ENCODE measurements at regions not wholly inside any gene's neighbourhood (a gene's known extent, or its start where the extent isn't known, plus 50 kb on each side); places are given as distances from the start of the nearest gene placed in this dataset.
A peak's percentile ranks its signal among the peaks of the same experiment; 100 is the strongest.

DNA sequence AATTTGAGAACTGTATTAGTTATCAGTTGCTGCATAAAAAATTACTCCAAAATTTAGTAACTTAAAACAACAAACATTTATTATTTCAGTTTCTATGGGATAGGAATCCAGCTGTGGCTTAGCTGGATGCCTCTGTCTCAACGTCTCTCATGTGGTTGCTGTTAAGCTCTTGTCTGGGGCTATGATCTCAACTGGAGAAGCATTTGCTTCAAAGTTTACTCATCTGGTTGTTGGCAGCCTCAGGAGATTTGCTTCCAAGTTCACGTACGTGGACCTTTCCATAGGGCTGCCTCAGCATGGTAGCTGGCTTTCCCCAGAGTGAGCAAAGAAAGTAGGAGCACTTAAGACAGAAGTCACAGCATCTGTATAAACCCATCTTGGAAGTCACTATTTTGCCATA, 144.9 kb upstream of the SESN3 start:
- no peaks in the 10 kb centered on the region for H3K27me3 ChIP-seq (replicated peaks in 1 of 4; ENCODE audit: control insufficient read depth in 3 of 4, extremely low read depth in 1 of 4, insufficient read depth in 3 of 4, low read length in 3 of 4)
- no peak for FAIRE-seq
- no peak for DNase-seq (ENCODE audit: low read depth in 1 of 2, low spot score in 2 of 2)

More for the DNA sequence above, 144.9 kb upstream of the SESN3 start:
- Histone ChIP-seq H4K91ac (replicated peaks; ENCODE audit: insufficient read length, low read length) (no peak overlapping the region), H3K27ac (ENCODE audit: low read depth, low read length) (no peak overlapping the region), H3K79me1 (ENCODE audit: low read depth, low read length) (no peaks in the 10 kb centered on the region), H2BK20ac (ENCODE audit: low read length) (no peak overlapping the region), H3K36me3 (ENCODE audit: control insufficient read depth in 2 of 4, insufficient read depth in 4 of 4, low read length in 3 of 4) (no peaks in the 10 kb centered on the region), H3K18ac (ENCODE audit: extremely low read depth, low read length) (no peak overlapping the region), H3K4me1 (replicated peaks in 1 of 4; ENCODE audit: control insufficient read depth in 3 of 4, insufficient read depth in 4 of 4, low read length in 3 of 4) (peaks cover 0 to 17% (median 7%) of the 10 kb centered on the region in 4 experiments; a peak in 5 of 7 replicates), H2BK15ac (ENCODE audit: low read length) (no peak overlapping the region), H3K23me2 (ENCODE audit: low read depth, low read length) (0 out of 2 replicates have a peak, but pooled peaks cover 2% of the 10 kb centered on the region), H3K4me2 (ENCODE audit: insufficient read depth in 1 of 2, low read depth in 2 of 2, low read length in 2 of 2) (no peak overlapping the region), H4K20me1 (replicated peaks in 1 of 2; ENCODE audit: control insufficient read depth in 1 of 2, insufficient read depth in 2 of 2, low read length in 2 of 2) (no peaks in the 10 kb centered on the region), H3K79me2 (ENCODE audit: control insufficient read depth in 1 of 2, insufficient read depth in 2 of 2, low read length in 2 of 2) (no peaks in the 10 kb centered on the region), H2BK5ac (ENCODE audit: low read depth, low read length) (no peak overlapping the region), H2AFZ (ENCODE audit: low read length) (no peak overlapping the region), H3K9me3 (ENCODE audit: insufficient read depth in 2 of 2, low read depth in 1 of 2, low read length in 1 of 2) (no peaks in the 10 kb centered on the region), H4K8ac (ENCODE audit: extremely low read depth, insufficient read depth, low read length) (no peak overlapping the region), H3K4me3 (ENCODE audit: extremely low read depth in 1 of 4, insufficient read depth in 2 of 4, low read depth in 3 of 4, low read length in 4 of 4) (no peak overlapping the region), H2BK12ac (ENCODE audit: low read depth, low read length) (peak overlapping the region; percentile 70; the same call in 1 of the 2 replicates), H2BK120ac (replicated peaks; ENCODE audit: low read depth, low read length) (no peak overlapping the region), H3K9ac (replicated peaks in 1 of 4; ENCODE audit: extremely low read depth in 1 of 4, low read depth in 3 of 4, low read length in 3 of 4) (no peak overlapping the region), H2AK5ac (ENCODE audit: low read depth, low read length) (no peak overlapping the region), H4K5ac (ENCODE audit: insufficient read length, low read depth, low read length) (no peak overlapping the region), H3K56ac (replicated peaks; ENCODE audit: insufficient read length, low read depth, low read length) (no peak overlapping the region), H3K14ac (ENCODE audit: insufficient read length) (no peak overlapping the region), H3K23ac (ENCODE audit: insufficient read length) (no peak overlapping the region), H3K4ac (replicated peaks; ENCODE audit: insufficient read length, low read depth, low read length) (no peak overlapping the region)
- ChIA-PET CTCF (ENCODE audit: partially characterized antibody) (interaction anchor here (0.6 to 1.4 kb wide), 6 partner anchors 11 to 386 kb away, joined by 3 to 5 read pairs (median 3); no protein-coding TSS in a partner anchor), POLR2A (ENCODE audit: partially characterized antibody) (no interaction called here)
- no peak for TF ChIP-seq SRF (IDR thresholded peaks at IDR 0.05; ENCODE audit: low read depth, low read length)
- TF ChIP-seq, protein P1, sequence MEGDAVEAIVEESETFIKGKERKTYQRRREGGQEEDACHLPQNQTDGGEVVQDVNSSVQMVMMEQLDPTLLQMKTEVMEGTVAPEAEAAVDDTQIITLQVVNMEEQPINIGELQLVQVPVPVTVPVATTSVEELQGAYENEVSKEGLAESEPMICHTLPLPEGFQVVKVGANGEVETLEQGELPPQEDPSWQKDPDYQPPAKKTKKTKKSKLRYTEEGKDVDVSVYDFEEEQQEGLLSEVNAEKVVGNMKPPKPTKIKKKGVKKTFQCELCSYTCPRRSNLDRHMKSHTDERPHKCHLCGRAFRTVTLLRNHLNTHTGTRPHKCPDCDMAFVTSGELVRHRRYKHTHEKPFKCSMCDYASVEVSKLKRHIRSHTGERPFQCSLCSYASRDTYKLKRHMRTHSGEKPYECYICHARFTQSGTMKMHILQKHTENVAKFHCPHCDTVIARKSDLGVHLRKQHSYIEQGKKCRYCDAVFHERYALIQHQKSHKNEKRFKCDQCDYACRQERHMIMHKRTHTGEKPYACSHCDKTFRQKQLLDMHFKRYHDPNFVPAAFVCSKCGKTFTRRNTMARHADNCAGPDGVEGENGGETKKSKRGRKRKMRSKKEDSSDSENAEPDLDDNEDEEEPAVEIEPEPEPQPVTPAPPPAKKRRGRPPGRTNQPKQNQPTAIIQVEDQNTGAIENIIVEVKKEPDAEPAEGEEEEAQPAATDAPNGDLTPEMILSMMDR (IDR thresholded peaks at IDR 0.05; ENCODE audit: control extremely low read depth in 1 of 3, insufficient read depth in 1 of 3, low read depth in 1 of 3, low read length in 3 of 3) = no peak
- no peak for TF ChIP-seq HDAC6 (IDR thresholded peaks at IDR 0.05; ENCODE audit: low read depth, low read length)
- no peak for TF ChIP-seq POLR2A (IDR thresholded peaks at IDR 0.05; ENCODE audit: control extremely low read depth in 1 of 2, low read depth in 2 of 2, low read length in 2 of 2)
- no peak for TF ChIP-seq CHD2 (IDR thresholded peaks at IDR 0.05; ENCODE audit: low read length)
- no peak for TF ChIP-seq SP1 (IDR thresholded peaks at IDR 0.05; ENCODE audit: low read depth, low read length)
- no peak for TF ChIP-seq PHF8 (conservative IDR thresholded peaks at IDR 0.05; ENCODE audit: low read depth, low read length)
- no peak for TF ChIP-seq RFX5 (IDR thresholded peaks at IDR 0.05; ENCODE audit: borderline replicate concordance, low read depth, low read length)
- no peak for TF ChIP-seq FOSL1 (IDR thresholded peaks at IDR 0.05; ENCODE audit: insufficient read depth, low read depth, low read length)
- WGBS, 2 experiments (ENCODE audit: extremely low coverage in 1 of 2, insufficient coverage in 1 of 2, insufficient read length in 1 of 2, insufficient replicate concordance in 2 of 2, low coverage in 1 of 2, low lambda C conversion rate in 2 of 2, missing lambda C conversion rate in 1 of 2) = 78% methylated on average over 3 of the region's 3 CpGs; no CpG with 5 or more reads in 1 of the 2 experiments
